Ascending aorta (tissue), 2 donors: ENCODE measurements at regions not wholly inside any gene's neighbourhood (a gene's known extent, or its start where the extent isn't known, plus 50 kb on each side); places are given as distances from the start of the nearest gene placed in this dataset.

Experiments used
- DNase-seq, 2 donors: peaks; one replicate each; pipeline ENCODE4 v3.0.0-alpha.2; 2019; ENCODE audit warnings: low spot score in 2 of 2
- H3K27ac ChIP-seq, 2 donors: fragments of 200-600 bp; sonication (generic); one replicate each; pipeline ENCODE4 v1.5.1; 2016 to 2017; ENCODE audit warnings: mild to moderate bottlenecking in 1 of 2
- H3K27me3 ChIP-seq: fragments of 200-600 bp; sonication (generic); one replicate; pipeline ENCODE4 v1.5.1; 2017
- H3K36me3 ChIP-seq, 2 donors: fragments of 200-600 bp; sonication (generic); one replicate each; pipeline ENCODE4 v1.5.1; 2016
- H3K4me1 ChIP-seq, 2 donors: fragments of 200-600 bp; sonication (generic); one replicate each; pipeline ENCODE4 v1.5.1; 2016 to 2017; ENCODE audit warnings: mild to moderate bottlenecking in 1 of 2
- H3K4me3 ChIP-seq, 2 donors: fragments of 200-600 bp; sonication (generic); one replicate each; pipeline ENCODE4 v1.5.1; 2016 to 2017; ENCODE audit warnings: mild to moderate bottlenecking in 1 of 2
- H3K9me3 ChIP-seq, 2 donors: fragments of 200-600 bp; sonication (generic); one replicate each; pipeline ENCODE4 v1.5.1; 2016
- intact Hi-C: fragments of 100-400 bp; cut with DNase I; formaldehyde crosslinking; loops from one replicate; pipeline ENCODE4 v1.15.1; 2023
- TF ChIP-seq, protein P1 (sequence below), 3 experiments: fragments of 200-600 bp in 2 of 3; fragments of 450-650 bp in 1 of 3; sonication (generic) in 2 of 3; IDR thresholded peaks; one replicate each; pipeline ENCODE4 v1.5.1; 2016 to 2019; ENCODE audit warnings: antibody characterized with exemption in 3 of 3, mild to moderate bottlenecking in 1 of 3, moderate library complexity in 1 of 3

DNA sequence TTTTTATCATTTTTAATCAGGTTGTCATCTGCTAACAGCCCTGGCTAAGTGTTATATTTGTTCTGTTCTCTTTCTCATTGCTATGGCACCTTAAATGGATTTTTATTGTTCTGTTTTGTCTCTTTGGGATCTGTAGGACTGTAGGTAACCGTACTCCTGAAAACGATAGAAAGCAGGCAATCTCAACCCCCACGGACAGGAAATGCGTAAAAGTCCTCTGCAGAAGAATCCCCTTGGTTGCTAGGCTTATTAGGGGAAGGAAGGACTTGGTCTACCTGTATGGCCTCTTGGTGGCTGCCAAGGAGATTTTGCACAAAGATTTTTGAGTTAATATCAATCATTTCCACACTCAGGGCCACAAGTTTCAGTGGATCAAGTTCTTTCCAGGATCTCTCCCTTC, 571.9 kb upstream of the ZNF385D start:
- H3K36me3 ChIP-seq = no peaks in the 10 kb centered on the region
- H3K4me3 ChIP-seq = no peak overlapping the region
- intact Hi-C loops = no loop called here
- no peaks in the 10 kb centered on the region for H3K9me3 ChIP-seq
- TF ChIP-seq, protein P1, sequence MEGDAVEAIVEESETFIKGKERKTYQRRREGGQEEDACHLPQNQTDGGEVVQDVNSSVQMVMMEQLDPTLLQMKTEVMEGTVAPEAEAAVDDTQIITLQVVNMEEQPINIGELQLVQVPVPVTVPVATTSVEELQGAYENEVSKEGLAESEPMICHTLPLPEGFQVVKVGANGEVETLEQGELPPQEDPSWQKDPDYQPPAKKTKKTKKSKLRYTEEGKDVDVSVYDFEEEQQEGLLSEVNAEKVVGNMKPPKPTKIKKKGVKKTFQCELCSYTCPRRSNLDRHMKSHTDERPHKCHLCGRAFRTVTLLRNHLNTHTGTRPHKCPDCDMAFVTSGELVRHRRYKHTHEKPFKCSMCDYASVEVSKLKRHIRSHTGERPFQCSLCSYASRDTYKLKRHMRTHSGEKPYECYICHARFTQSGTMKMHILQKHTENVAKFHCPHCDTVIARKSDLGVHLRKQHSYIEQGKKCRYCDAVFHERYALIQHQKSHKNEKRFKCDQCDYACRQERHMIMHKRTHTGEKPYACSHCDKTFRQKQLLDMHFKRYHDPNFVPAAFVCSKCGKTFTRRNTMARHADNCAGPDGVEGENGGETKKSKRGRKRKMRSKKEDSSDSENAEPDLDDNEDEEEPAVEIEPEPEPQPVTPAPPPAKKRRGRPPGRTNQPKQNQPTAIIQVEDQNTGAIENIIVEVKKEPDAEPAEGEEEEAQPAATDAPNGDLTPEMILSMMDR (IDR thresholded peaks at IDR 0.05) = no peak
- DNase-seq = no peak
- no peaks in the 10 kb centered on the region for H3K27me3 ChIP-seq
- no peak overlapping the region for H3K27ac ChIP-seq
- no peaks in the 10 kb centered on the region for H3K4me1 ChIP-seq

DNA sequence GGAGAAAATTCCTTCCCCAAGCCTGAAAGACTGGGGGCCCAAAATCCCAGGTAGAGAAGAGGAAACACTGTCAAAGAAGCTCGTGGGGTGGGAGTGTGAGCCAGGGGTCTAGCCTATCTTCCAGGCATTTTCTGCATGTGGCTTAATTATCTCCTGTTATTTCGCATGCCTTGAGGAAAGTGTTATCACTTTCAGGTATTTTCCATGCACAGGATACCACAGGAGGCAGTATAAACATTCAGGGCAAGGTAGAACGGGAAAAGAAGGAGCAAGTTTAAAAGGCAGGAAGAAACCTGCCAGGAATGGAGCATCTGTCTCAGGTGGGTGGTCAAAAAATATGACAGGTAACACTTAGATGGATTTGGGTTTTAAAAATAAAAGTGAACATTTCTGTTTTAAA, 575.3 kb upstream of the ZNF385D start:
- Histone ChIP-seq H3K27ac (no peak overlapping the region), H3K27me3 (no peaks in the 10 kb centered on the region), H3K4me1 (no peaks in the 10 kb centered on the region), H3K9me3 (no peaks in the 10 kb centered on the region), H3K4me3 (no peak overlapping the region), H3K36me3 (no peaks in the 10 kb centered on the region)
- DNase-seq = no peak
- TF ChIP-seq, protein P1 (IDR thresholded peaks at IDR 0.05) = no peak
- intact Hi-C loops = no loop called here

DNA sequence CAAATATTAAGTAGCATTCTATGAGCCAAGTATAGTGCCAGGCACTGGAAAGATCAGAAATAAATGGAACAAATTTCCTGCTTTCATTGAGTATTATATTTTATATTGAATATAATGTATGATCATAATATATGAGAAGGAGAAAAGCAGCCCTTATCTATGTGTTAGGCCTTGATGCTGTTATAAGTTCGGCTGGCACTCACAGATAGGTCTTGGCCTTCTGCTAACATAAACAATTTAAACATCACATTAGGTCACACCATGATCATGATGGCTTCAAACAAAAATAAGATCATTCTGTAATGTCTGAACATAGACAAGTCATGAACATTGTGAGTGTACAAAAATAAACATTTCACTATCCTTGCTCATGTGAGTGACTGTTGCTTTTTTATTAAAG, 584.0 kb upstream of the ZNF385D start:
- DNase-seq = no peak
- Histone ChIP-seq H3K4me3 (no peak overlapping the region), H3K4me1 (no peaks in the 10 kb centered on the region), H3K27ac (no peak overlapping the region), H3K27me3 (no peaks in the 10 kb centered on the region), H3K36me3 (no peaks in the 10 kb centered on the region), H3K9me3 (no peaks in the 10 kb centered on the region)
- intact Hi-C loops = no loop called here
- TF ChIP-seq, protein P1 (IDR thresholded peaks at IDR 0.05) = no peak

DNA sequence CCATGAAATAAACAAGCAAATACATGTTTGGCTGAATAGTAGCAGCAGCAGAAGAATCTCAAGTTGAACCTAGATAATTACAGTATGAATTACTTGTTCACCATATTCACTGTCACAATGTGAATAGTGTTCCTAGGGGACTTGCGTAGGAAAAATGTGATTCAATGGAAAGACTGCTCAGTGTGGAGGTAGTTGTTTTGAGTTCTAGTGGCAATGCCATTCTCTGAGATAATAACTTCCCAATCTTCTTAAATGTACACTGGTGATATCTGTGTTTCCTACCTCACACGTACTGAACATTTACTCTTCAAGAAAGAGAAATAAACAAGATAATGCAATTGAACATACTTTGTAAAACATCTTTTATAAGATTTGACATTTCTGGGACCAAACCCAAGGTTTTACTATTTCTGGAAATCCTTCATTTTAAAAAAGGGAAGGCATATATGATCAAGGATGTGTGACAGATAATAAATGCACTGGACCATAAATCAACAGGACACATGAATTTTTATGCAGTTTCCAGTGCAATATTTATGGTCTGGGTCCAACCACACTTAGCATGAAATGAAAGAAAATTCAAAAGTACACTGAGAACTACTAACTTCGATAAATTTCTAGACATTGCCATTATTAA, 598.3 kb upstream of the ZNF385D start:
- Histone ChIP-seq H3K27me3 (no peaks in the 10 kb centered on the region), H3K4me3 (no peak overlapping the region), H3K4me1 (no peaks in the 10 kb centered on the region), H3K36me3 (no peaks in the 10 kb centered on the region), H3K9me3 (no peaks in the 10 kb centered on the region), H3K27ac (no peak overlapping the region)
- intact Hi-C loops = no loop called here
- no peak for DNase-seq
- TF ChIP-seq, protein P1 (IDR thresholded peaks at IDR 0.05) = no peak

DNA sequence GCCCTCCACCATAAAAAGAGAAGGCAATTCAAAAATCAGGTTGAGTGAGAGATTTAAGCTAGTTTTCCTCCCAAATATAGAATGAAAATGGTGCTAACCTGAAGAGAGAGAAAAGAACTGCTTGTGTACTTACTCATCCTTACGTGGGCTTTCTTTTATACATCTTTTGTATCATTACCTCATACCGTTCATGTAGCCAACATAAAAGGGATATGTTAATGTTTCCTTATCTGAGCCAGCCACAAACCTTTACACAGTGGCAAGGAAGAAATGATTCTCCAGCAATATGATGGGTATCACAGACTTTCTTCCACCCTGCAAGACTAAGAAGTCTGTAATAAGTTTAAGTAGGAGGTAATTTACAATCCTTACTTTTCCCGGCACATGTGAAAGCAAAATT, 600.8 kb upstream of the ZNF385D start:
- no peak for DNase-seq
- Histone ChIP-seq H3K4me1 (no peaks in the 10 kb centered on the region), H3K27me3 (no peaks in the 10 kb centered on the region), H3K36me3 (no peaks in the 10 kb centered on the region), H3K27ac (no peak overlapping the region), H3K4me3 (no peak overlapping the region), H3K9me3 (no peaks in the 10 kb centered on the region)
- intact Hi-C loops = no loop called here
- TF ChIP-seq, protein P1 (IDR thresholded peaks at IDR 0.05) = no peak

DNA sequence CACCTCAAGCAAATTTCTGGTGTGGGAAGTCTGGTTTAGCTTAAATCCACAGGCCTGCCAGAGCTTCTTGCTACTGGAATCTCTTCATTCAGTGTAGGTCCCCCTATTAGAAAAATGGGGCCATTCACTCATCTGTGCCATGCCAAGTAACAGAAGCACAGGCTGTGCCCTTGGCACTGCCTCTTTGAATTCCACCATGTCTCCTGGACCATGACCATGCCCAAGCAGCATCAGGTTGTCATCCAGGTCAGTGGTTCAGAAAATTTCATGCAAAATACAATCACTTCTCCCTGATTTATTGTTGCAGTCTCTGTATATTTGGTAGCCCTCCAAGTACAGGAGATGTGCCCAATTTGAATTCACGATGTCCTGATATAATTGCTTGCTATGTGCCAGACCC, 602.1 kb upstream of the ZNF385D start:
- Histone ChIP-seq H3K27me3 (no peaks in the 10 kb centered on the region), H3K4me1 (no peaks in the 10 kb centered on the region), H3K27ac (no peak overlapping the region), H3K36me3 (no peaks in the 10 kb centered on the region), H3K4me3 (no peak overlapping the region), H3K9me3 (no peaks in the 10 kb centered on the region)
- DNase-seq = no peak
- intact Hi-C loops = no loop called here
- TF ChIP-seq, protein P1 (IDR thresholded peaks at IDR 0.05) = no peak
